ENCODE measurements at regions not wholly inside any gene's neighbourhood (a gene's known extent, or its start where the extent isn't known, plus 50 kb on each side); places are given as distances from the start of the nearest gene placed in this dataset.

GRCh38 chr13:22468824-22469223 lies 712.0 kb upstream of the SGCG start:
- DNase-seq: no peak

- DNase-seq: no peak
These were observed 711.3 kb upstream of the SGCG start for GRCh38 chr13:22469452-22469851.

GRCh38 chr13:22470075-22470474 lies 710.7 kb upstream of the SGCG start:
- DNase-seq: no peak

- no peak for DNase-seq
These were observed 698.2 kb upstream of the SGCG start for GRCh38 chr13:22482496-22483000.

- DNase-seq: no peak
These were observed 697.5 kb upstream of the SGCG start for GRCh38 chr13:22483276-22483675.

GRCh38 chr13:22486490-22486889 lies 694.3 kb upstream of the SGCG start:
- DNase-seq: no peak

- no peak for DNase-seq
These were observed 692.8 kb upstream of the SGCG start for GRCh38 chr13:22487932-22488331.

- DNase-seq: no peak
These were observed 691.0 kb upstream of the SGCG start for GRCh38 chr13:22489771-22490170.

- no peak for DNase-seq
These were observed 685.0 kb upstream of the SGCG start for GRCh38 chr13:22495819-22496218.

- no peak for DNase-seq
These were observed 683.8 kb upstream of the SGCG start for GRCh38 chr13:22496803-22497508.

GRCh38 chr13:22497991-22498780 lies 682.6 kb upstream of the SGCG start:
- DNase-seq: no peak

- no peak for DNase-seq
These were observed 680.9 kb upstream of the SGCG start for GRCh38 chr13:22499919-22500318.

GRCh38 chr13:22505489-22505888 lies 675.3 kb upstream of the SGCG start:
- no peak for DNase-seq

GRCh38 chr13:22506096-22506691 lies 674.6 kb upstream of the SGCG start:
- no peak for DNase-seq

- DNase-seq: no peak
These were observed 663.2 kb upstream of the SGCG start for GRCh38 chr13:22517544-22517943.

- no peak for DNase-seq
These were observed 643.9 kb upstream of the SGCG start for GRCh38 chr13:22536851-22537250.

- no peak for DNase-seq
These were observed 642.4 kb upstream of the SGCG start for GRCh38 chr13:22538400-22538799.

GRCh38 chr13:22549126-22549525 lies 631.7 kb upstream of the SGCG start:
- no peak for DNase-seq

- DNase-seq: no peak
These were observed 619.2 kb upstream of the SGCG start for GRCh38 chr13:22561581-22561980.

GRCh38 chr13:22562116-22562515 lies 618.7 kb upstream of the SGCG start:
- no peak for DNase-seq

- DNase-seq: no peak
These were observed 617.5 kb upstream of the SGCG start for GRCh38 chr13:22563272-22563671.

- DNase-seq: no peak
These were observed 611.0 kb upstream of the SGCG start for GRCh38 chr13:22569811-22570210.

- DNase-seq: no peak
These were observed 590.9 kb upstream of the SGCG start for GRCh38 chr13:22589880-22590279.

- DNase-seq: no peak
These were observed 588.3 kb upstream of the SGCG start for GRCh38 chr13:22592515-22592914.
